Karpas-422 (cell line): ENCODE measurements at regions not wholly inside any gene's neighbourhood (a gene's known extent, or its start where the extent isn't known, plus 50 kb on each side); places are given as distances from the start of the nearest gene placed in this dataset.

Experiments used
- DNase-seq: peaks from one replicate; pipeline ENCODE4 v3.0.0-alpha.2; 2015
- H2AFZ ChIP-seq: fragments of 200-600 bp; sonication (generic); 2 replicates; pipeline ENCODE4 v1.6.1; 2014; ENCODE audit warnings: antibody characterized with exemption, low read length, mixed read lengths
- H3K27ac ChIP-seq: fragments of 200-600 bp; sonication (generic); 2 replicates; pipeline ENCODE4 v1.5.1; 2014; ENCODE audit warnings: mild to moderate bottlenecking, low read length, moderate library complexity
- H3K27me3 ChIP-seq: fragments of 200-600 bp; sonication (generic); 2 replicates; pipeline ENCODE4 v1.6.1; 2014; ENCODE audit warnings: low read length, mixed read lengths
- H3K36me3 ChIP-seq: fragments of 200-600 bp; sonication (generic); 2 replicates; pipeline ENCODE4 v1.6.1; 2014; ENCODE audit warnings: low read length, mixed read lengths; ENCODE audit not compliant: insufficient read depth
- H3K4me1 ChIP-seq: fragments of 200-600 bp; sonication (generic); 2 replicates; pipeline ENCODE4 v1.6.1; 2014; ENCODE audit warnings: mild to moderate bottlenecking, low read length, mixed read lengths
- H3K4me2 ChIP-seq: fragments of 200-600 bp; sonication (generic); 2 replicates; pipeline ENCODE4 v1.6.1; 2014; ENCODE audit warnings: low read length, low read depth, mild to moderate bottlenecking; ENCODE audit not compliant: poor library complexity, severe bottlenecking
- H3K4me3 ChIP-seq: fragments of 200-600 bp; sonication (generic); 2 replicates; pipeline ENCODE4 v1.5.1; 2014; ENCODE audit warnings: mild to moderate bottlenecking, antibody characterized with exemption, low read length, mixed read lengths
- H3K79me2 ChIP-seq: fragments of 200-600 bp; sonication (generic); 2 replicates; pipeline ENCODE4 v1.6.1; 2014; ENCODE audit warnings: mild to moderate bottlenecking, low read length, mixed read lengths
- H3K9ac ChIP-seq: fragments of 200-600 bp; sonication (generic); 2 replicates; pipeline ENCODE4 v1.6.0; 2014; ENCODE audit warnings: low read length
- H3K9me2 ChIP-seq: fragments of 200-600 bp; sonication (generic), shearing (Covaris generic); replicated peaks from 2 replicates; pipeline ENCODE4 v1.6.0; 2014; ENCODE audit warnings: mild to moderate bottlenecking, low read length, moderate library complexity; ENCODE audit not compliant: insufficient read depth
- H3K9me3 ChIP-seq: fragments of 300-700, 200-600 bp; sonication (generic); 2 replicates; pipeline ENCODE4 v1.6.1; 2014; ENCODE audit warnings: low read length, mixed read lengths
- H4K20me1 ChIP-seq: fragments of 200-600 bp; sonication (generic); 2 replicates; pipeline ENCODE4 v1.6.1; 2014; ENCODE audit warnings: mild to moderate bottlenecking, antibody characterized with exemption, low read length, low read depth; ENCODE audit not compliant: insufficient read depth

DNA sequence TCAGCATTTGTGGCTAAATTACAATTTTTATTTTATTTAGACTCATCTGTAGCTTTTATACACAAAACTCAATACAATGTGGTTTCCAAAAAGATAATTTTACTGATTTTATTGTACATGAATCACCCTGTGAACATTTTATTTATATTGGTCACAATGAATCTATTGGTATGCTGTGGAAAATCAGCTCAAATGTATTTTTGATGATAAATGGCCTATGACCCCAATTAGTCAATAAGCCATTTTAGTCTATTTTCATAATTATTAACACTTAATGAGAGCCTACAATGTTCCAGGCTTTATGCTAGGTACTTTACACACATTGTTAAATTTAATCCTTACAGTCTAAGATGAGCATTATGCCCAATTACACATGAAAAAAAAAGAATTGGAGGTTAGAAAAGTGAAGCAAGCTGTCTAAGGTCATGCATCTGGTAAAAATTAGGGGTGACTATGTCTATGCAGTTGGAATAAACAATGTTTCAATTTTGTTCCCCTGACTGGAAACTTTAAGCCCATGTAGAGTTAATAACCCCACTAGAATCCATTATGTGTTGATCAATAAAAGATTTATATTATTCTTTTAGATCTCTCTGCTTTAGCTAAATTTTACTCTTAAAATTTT is 344.7 kb downstream of the PABPC4L start:
- Histone ChIP-seq H3K79me2 (no peaks in the 10 kb centered on the region), H3K9ac (no peak overlapping the region), H3K9me3 (peaks cover 3% of the 10 kb centered on the region)

DNA sequence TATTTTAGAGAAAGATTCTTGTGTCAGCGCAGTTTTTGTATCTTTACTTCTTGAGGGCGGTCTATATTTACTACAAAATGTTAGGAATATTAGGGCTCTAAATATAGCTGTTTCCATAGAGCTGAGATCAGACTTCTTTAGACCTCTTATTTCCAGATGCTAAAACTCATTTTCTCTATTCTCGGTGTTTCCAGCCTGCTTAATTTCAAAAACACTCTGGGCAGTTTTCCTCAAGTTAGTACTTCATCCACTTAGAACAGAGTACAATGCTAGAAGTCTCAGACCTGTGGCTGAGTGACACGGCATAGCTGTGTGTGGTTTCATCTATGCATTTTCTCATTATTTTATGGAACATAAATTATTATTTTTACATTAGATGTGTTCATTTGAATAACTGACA is 346.6 kb downstream of the PABPC4L start:
- Histone ChIP-seq H3K4me2 (no peak overlapping the region), H3K9me3 (peaks cover 3% of the 10 kb centered on the region), H3K79me2 (no peaks in the 10 kb centered on the region), H3K9me2 (no peaks in the 10 kb centered on the region; the same call in 1 of the 2 replicates), H3K36me3 (no peaks in the 10 kb centered on the region), H3K9ac (no peak overlapping the region), H2AFZ (no peak overlapping the region), H3K27me3 (no peaks in the 10 kb centered on the region), H3K4me1 (no peaks in the 10 kb centered on the region), H4K20me1 (no peaks in the 10 kb centered on the region), H3K4me3 (no peak overlapping the region), H3K27ac (no peak overlapping the region)
- DNase-seq = no peak

More for the DNA sequence above, 344.7 kb downstream of the PABPC4L start:
- Histone ChIP-seq H3K36me3 (no peaks in the 10 kb centered on the region), H3K27ac (no peak overlapping the region), H3K4me2 (no peak overlapping the region), H2AFZ (no peak overlapping the region), H4K20me1 (no peaks in the 10 kb centered on the region), H3K4me1 (no peaks in the 10 kb centered on the region), H3K4me3 (no peak overlapping the region), H3K9me2 (no peaks in the 10 kb centered on the region; the same call in 1 of the 2 replicates), H3K27me3 (no peaks in the 10 kb centered on the region)
- DNase-seq = no peak

DNA sequence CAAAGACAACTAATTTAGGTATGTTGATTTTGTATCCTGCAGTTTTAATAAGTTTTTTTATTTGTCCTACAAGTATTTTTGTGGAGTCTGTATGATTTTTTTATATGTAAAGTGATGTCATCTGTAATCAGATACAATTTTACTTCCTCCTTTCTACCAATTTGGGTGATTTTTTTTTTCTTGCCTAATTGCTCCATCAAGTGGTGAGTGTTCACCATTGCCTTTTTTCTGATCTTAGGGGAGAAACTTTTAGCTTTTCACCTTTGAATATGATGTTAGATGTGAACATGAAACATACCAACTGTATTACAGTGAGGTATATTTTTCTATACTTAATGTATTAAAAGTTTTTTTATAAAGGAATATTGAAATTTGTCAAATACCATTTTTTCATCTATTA is 362.3 kb downstream of the PABPC4L start:
- Histone ChIP-seq H2AFZ (no peak overlapping the region), H3K4me1 (no peaks in the 10 kb centered on the region), H3K9me2 (no peaks in the 10 kb centered on the region), H4K20me1 (no peaks in the 10 kb centered on the region), H3K4me3 (no peak overlapping the region), H3K27me3 (no peaks in the 10 kb centered on the region), H3K79me2 (no peaks in the 10 kb centered on the region), H3K36me3 (no peaks in the 10 kb centered on the region), H3K4me2 (no peak overlapping the region), H3K9me3 (peaks cover 30% of the 10 kb centered on the region), H3K9ac (no peak overlapping the region), H3K27ac (no peak overlapping the region)
- peak; percentile 47 for DNase-seq

DNA sequence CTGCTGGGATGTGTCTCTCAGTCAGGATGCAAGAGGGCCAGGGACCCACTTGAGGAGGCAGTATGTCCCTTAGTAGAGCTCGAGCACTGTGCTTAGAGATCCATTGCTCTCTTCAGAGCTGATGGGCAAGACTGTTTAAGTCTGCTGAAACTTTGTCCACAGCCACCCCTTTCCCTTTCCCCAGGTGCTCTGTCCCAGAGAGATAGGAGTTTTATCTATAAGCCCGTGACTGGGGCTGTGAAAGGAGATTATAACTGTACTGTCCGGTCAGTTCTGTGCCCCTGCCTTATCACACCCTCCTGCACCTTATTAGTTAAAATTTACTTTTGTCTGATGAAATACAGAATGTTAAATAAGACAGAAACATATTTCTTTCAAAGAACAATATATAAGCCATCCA is 378.4 kb downstream of the PABPC4L start:
- Histone ChIP-seq H2AFZ (no peak overlapping the region), H3K27me3 (no peaks in the 10 kb centered on the region), H3K9ac (no peak overlapping the region), H4K20me1 (no peaks in the 10 kb centered on the region), H3K9me2 (no peaks in the 10 kb centered on the region), H3K36me3 (no peaks in the 10 kb centered on the region), H3K9me3 (no peaks in the 10 kb centered on the region), H3K4me1 (no peaks in the 10 kb centered on the region), H3K27ac (no peak overlapping the region), H3K4me2 (no peak overlapping the region), H3K4me3 (no peak overlapping the region), H3K79me2 (no peaks in the 10 kb centered on the region)
- no peak for DNase-seq

DNA sequence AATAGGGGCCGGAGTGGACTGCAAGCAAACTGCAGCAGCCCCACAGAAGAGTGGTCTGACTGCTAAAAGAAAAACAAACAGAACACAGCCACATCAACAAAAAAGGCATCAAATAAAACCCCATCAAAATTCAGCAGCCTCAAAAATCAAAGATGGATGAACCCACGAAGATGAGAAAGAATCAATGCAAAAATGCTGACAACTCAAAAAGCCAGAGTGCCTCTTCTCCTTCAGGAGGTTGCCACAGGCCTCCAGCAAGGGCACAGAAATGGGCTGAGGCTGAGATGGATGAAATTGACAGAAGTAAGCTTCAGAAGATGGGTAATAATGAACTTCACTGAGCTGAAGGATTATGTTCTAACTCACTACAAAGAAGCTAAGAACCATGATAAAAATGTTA is 388.6 kb downstream of the PABPC4L start:
- DNase-seq = no peak
- H3K4me3 ChIP-seq = no peak overlapping the region
- no peaks in the 10 kb centered on the region for H4K20me1 ChIP-seq
- no peak overlapping the region for H3K4me2 ChIP-seq
- no peaks in the 10 kb centered on the region for H3K9me2 ChIP-seq
- H3K36me3 ChIP-seq = no peaks in the 10 kb centered on the region
- H3K9ac ChIP-seq = no peak overlapping the region
- no peak overlapping the region for H3K27ac ChIP-seq
- no peaks in the 10 kb centered on the region for H3K27me3 ChIP-seq
- no peaks in the 10 kb centered on the region for H3K4me1 ChIP-seq
- no peak overlapping the region for H2AFZ ChIP-seq
- no peaks in the 10 kb centered on the region for H3K79me2 ChIP-seq
- peaks cover 3% of the 10 kb centered on the region; the same call in 1 of the 2 replicates for H3K9me3 ChIP-seq

DNA sequence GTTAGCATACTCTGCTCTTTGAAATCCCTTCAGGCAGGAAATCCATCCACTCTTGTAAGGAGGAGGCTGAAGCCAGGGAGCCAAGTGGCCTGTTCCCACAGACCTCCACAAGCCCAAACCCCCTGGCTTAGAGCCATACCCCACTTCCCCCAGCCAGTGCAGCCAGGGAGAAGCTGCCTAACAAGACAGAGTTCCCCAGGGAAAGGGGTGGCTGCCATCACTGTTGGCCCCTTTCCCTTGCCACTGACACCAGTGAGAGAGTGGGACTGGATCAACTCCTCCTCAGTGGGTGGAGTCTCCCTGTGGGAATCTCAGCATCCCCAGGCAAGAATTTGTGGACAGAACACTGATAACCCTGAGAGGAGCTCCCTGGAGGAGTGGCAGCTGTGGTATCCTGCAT is 389.4 kb downstream of the PABPC4L start:
- no peaks in the 10 kb centered on the region for H3K79me2 ChIP-seq
- H3K4me1 ChIP-seq = no peaks in the 10 kb centered on the region
- H2AFZ ChIP-seq = no peak overlapping the region
- H3K4me2 ChIP-seq = no peak overlapping the region
- no peak for DNase-seq
- H3K4me3 ChIP-seq = no peak overlapping the region
- H4K20me1 ChIP-seq = no peaks in the 10 kb centered on the region
- H3K36me3 ChIP-seq = no peaks in the 10 kb centered on the region
- no peak overlapping the region for H3K9ac ChIP-seq
- peaks cover 3% of the 10 kb centered on the region; the same call in 1 of the 2 replicates for H3K9me3 ChIP-seq
- H3K27ac ChIP-seq = no peak overlapping the region
- no peaks in the 10 kb centered on the region for H3K9me2 ChIP-seq
- no peaks in the 10 kb centered on the region for H3K27me3 ChIP-seq

DNA sequence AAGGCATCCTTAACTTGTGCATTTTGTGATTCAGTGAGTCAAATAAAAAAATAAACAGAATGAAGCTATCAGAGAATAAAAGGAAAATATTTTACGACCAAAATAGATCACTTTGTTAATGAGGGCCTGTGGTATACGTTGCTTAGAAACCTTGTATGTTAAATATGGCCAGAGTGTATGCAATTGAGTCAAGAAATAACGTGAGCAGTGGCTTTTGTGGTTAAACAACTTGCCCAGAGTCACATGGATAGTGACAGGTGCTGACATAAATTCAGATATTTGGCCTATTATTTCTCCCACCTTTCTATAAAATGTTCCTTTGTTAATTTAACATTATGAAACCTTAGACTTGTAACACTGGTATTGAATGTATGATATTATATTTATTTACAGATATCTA is 393.4 kb downstream of the PABPC4L start:
- no peaks in the 10 kb centered on the region for H3K79me2 ChIP-seq

DNA sequence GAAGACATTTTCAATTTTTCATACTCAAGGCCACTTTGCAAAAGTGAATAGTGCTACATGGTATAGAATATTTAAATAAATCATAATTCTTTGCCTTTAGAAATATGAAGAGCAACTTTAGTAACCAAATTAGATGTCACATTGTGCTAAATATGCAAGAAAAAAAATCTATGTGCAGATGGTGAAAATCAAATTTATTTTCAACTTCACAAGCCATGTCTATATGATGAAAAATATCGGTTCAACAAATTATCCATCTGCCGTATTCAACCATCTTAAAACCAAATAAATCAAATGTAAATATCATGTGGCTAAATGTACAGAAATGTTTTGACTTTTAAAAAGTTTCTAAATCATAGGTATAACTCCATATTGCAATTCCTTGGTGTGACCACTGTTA is 398.2 kb downstream of the PABPC4L start:
- DNase-seq = no peak
- Histone ChIP-seq H3K9ac (no peak overlapping the region), H3K27me3 (no peaks in the 10 kb centered on the region), H3K9me3 (peaks cover 7% of the 10 kb centered on the region; the same call in 1 of the 2 replicates), H3K9me2 (no peaks in the 10 kb centered on the region), H3K4me2 (no peak overlapping the region), H3K79me2 (no peaks in the 10 kb centered on the region), H4K20me1 (no peaks in the 10 kb centered on the region), H3K36me3 (no peaks in the 10 kb centered on the region), H3K4me1 (no peaks in the 10 kb centered on the region), H2AFZ (no peak overlapping the region), H3K27ac (no peak overlapping the region), H3K4me3 (no peak overlapping the region)

More for the DNA sequence above, 393.4 kb downstream of the PABPC4L start:
- no peak overlapping the region for H3K4me2 ChIP-seq
- no peak overlapping the region for H2AFZ ChIP-seq
- DNase-seq = no peak
- no peak overlapping the region for H3K27ac ChIP-seq
- no peaks in the 10 kb centered on the region for H3K27me3 ChIP-seq
- no peaks in the 10 kb centered on the region for H3K9me2 ChIP-seq
- no peak overlapping the region for H3K4me3 ChIP-seq
- H4K20me1 ChIP-seq = no peaks in the 10 kb centered on the region
- peaks cover 7% of the 10 kb centered on the region; the same call in 1 of the 2 replicates for H3K9me3 ChIP-seq
- no peak overlapping the region for H3K9ac ChIP-seq
- H3K4me1 ChIP-seq = no peaks in the 10 kb centered on the region
- no peaks in the 10 kb centered on the region for H3K36me3 ChIP-seq
